GM12878 (cell line): ENCODE measurements at regions not wholly inside any gene's neighbourhood (a gene's known extent, or its start where the extent isn't known, plus 50 kb on each side); places are given as distances from the start of the nearest gene placed in this dataset.

Experiments
- ATAC-seq: fragments of 200-7000 bp; cut with Tn5 transposase; 3 replicates; pipeline ENCODE4 v1.9.1; 2020; ENCODE audit warnings: mild to moderate bottlenecking, moderate library complexity
- BruUV-seq: library from RNA; stranded (reverse); fragments of 400-500 nt; replicated peaks from 2 replicates; lab custom pipeline; 2021; lab: Mats Ljungman, UMichigan
- CTCF ChIA-PET: fragments of 300-600 bp; sonication (Branson Sonifier 250); formaldehyde crosslinking; extraction: SDS; loops from one replicate; lab custom pipeline; 2021; ENCODE audit warnings: inconsistent platforms; lab: Yijun Ruan, JAX
- POLR2A ChIA-PET: fragments of 350-600 bp; formaldehyde crosslinking; extraction: SDS; loops from one replicate; lab custom pipeline; 2021; ENCODE audit warnings: inconsistent platforms; lab: Charles Lee
- RAD21 ChIA-PET: fragments of 300-600 bp; sonication (Branson Sonifier 250); formaldehyde crosslinking; loops from one replicate; lab custom pipeline; 2023; ENCODE audit warnings: antibody characterized with exemption; ENCODE audit not compliant: unreplicated experiment; lab: Charles Lee
- SMC1A ChIA-PET: fragments of 300-600 bp; sonication (Branson Sonifier 250); formaldehyde crosslinking; loops from one replicate; lab custom pipeline; 2023; ENCODE audit not compliant: unreplicated experiment, uncharacterized antibody; lab: Charles Lee
- DNase-seq: peaks from one replicate; pipeline ENCODE4 v3.0.0-alpha.2; 2011; ENCODE audit warnings: low read depth, low spot score
- FAIRE-seq: peaks from 3 replicates; lab custom pipeline; 2011; peaks lifted over from hg19 to GRCh38; lab: Jason Lieb, UNC
- H2AFZ ChIP-seq: 2 replicates; pipeline ENCODE4 v1.6.0; 2011; ENCODE audit warnings: low read depth, low read length, control low read depth; ENCODE audit not compliant: control insufficient read depth
- H3K27ac ChIP-seq: 2 replicates; pipeline ENCODE4 v1.5.1; 2011; ENCODE audit warnings: control low read depth; ENCODE audit not compliant: control insufficient read depth, insufficient read depth
- H3K27me3 ChIP-seq, 2 experiments: replicated peaks in 1 of 2; 2 replicates each; pipeline versions ENCODE4 v1.6.0 to v1.6.1; 2011; ENCODE audit warnings: low read length in 1 of 2; ENCODE audit not compliant: control insufficient read depth in 2 of 2, insufficient read depth in 2 of 2
- H3K36me3 ChIP-seq, 2 experiments: 2 replicates each; pipeline ENCODE4 v1.5.1; 2011; ENCODE audit warnings: low read length in 1 of 2; ENCODE audit not compliant: control insufficient read depth in 2 of 2, insufficient read depth in 2 of 2
- H3K4me1 ChIP-seq: 2 replicates; pipeline ENCODE4 v1.6.1; 2011; ENCODE audit warnings: mild to moderate bottlenecking, low read length, moderate library complexity, mixed read lengths; ENCODE audit not compliant: control insufficient read depth, insufficient read depth
- H3K4me2 ChIP-seq: 2 replicates; pipeline ENCODE4 v1.6.0; 2011; ENCODE audit warnings: control low read depth; ENCODE audit not compliant: control insufficient read depth, insufficient read depth
- H3K4me3 ChIP-seq: fragments of 200-600 bp; sonication (generic); 2 replicates; pipeline ENCODE4 v1.5.1; 2016
- H3K79me2 ChIP-seq: 2 replicates; pipeline ENCODE4 v1.6.0; 2011; ENCODE audit warnings: low read length; ENCODE audit not compliant: control insufficient read depth, insufficient read depth
- H3K9ac ChIP-seq: 2 replicates; pipeline ENCODE4 v1.8.0; 2011; ENCODE audit warnings: low read length, control low read depth, mixed read lengths; ENCODE audit not compliant: control insufficient read depth, insufficient read depth
- H3K9me3 ChIP-seq: replicated peaks from 3 replicates; pipeline ENCODE4 v1.5.1; 2011; ENCODE audit warnings: mild to moderate bottlenecking, low read length; ENCODE audit not compliant: control insufficient read depth, insufficient read depth
- H4K20me1 ChIP-seq: 2 replicates; pipeline ENCODE4 v1.6.0; 2011; ENCODE audit not compliant: control insufficient read depth, insufficient read depth
- CBX5 ChIP-seq: sonication (generic); IDR thresholded peaks from 2 replicates; pipeline ENCODE4 v1.6.1; 2016; ENCODE audit warnings: low read depth, moderate library complexity, mild to moderate bottlenecking, inconsistent platforms
- DPF2 ChIP-seq: fragments of 450-650 bp; IDR thresholded peaks from 2 replicates; pipeline ENCODE4 v1.6.1; 2017; ENCODE audit warnings: mild to moderate bottlenecking
- EED ChIP-seq: sonication (generic); IDR thresholded peaks from 2 replicates; pipeline ENCODE4 v1.6.1; 2016; ENCODE audit warnings: antibody characterized with exemption, low read depth
- RB1 ChIP-seq: fragments of 450-650 bp; formaldehyde crosslinking; IDR thresholded peaks from 2 replicates; pipeline ENCODE4 v1.6.1; 2017; ENCODE audit warnings: mild to moderate bottlenecking, borderline replicate concordance
- WGBS: methylation state at CpG from one replicate; pipeline ENCODE4 v1.1.6; 2016; ENCODE audit warnings: low lambda C conversion rate; ENCODE audit not compliant: insufficient replicate concordance, insufficient coverage; ENCODE audit errors: missing lambda C conversion rate; 5-methylcytosine and 5-hydroxymethylcytosine counted together
- in situ Hi-C: fragments of 300-500 bp; cut with MboI; formaldehyde crosslinking; loops from 9 replicates; pipeline ENCODE4 v1.14.3; 2018; ENCODE audit warnings: mixed read lengths
- intact Hi-C: fragments of 100-400 bp; cut with micrococcal nuclease; formaldehyde crosslinking; loops from one replicate; pipeline ENCODE4 v1.14.2; 2022; ENCODE audit not compliant: unreplicated experiment
- TF ChIP-seq, protein P1 (sequence below): IDR thresholded peaks from 2 replicates; pipeline ENCODE4 v1.6.1; 2011; ENCODE audit warnings: borderline replicate concordance, low read depth, mild to moderate bottlenecking, moderate library complexity, low read length; ENCODE audit not compliant: insufficient read depth, poor library complexity, severe bottlenecking
- TF ChIP-seq, protein P2 (sequence below): fragments of 450-650 bp; IDR thresholded peaks from 2 replicates; pipeline ENCODE4 v1.6.1; 2017; ENCODE audit warnings: mild to moderate bottlenecking

DNA sequence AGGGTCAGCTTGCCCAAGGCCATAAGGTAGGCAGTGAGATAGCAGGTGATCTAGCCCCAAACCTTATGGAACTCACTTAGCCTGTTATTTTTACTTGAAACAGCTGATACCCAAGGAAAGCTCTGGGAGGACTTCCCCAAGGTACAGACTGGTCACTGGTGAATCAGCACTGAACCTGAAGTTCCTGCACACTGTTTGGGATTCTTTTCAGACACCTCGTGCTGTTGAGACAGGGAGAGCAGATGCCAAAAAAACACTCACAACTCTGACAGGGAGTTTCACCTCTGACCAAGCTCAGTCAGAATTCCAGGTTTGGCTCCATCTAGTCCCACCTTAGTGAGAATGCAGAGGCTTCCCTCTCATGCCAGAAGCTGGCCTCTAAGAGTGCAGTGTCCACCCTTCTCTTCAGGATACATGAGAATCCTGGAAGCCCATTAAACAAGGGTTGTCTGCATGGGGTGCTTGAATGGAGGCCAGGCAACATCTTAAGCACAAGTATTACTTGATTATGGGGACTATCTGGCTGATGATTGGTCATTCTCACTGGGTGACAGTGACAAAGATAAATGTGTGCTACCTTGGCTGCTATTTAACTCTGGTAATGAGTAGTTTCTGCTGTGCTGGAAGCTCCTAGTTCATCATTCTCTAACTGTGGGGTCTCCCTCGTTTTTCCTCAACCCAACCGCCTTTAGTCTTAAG is 122.8 kb upstream of the SLIT3 start:
- no peak for ATAC-seq
- H3K4me2 ChIP-seq, result no peak overlapping the region
- DNase-seq, result no peak
- ChIA-PET POLR2A (no interaction called here), RAD21 (no interaction called here), CTCF (no interaction called here), SMC1A (interaction anchor here (0.6 kb wide), 1 partner anchor 157 kb away, joined by 3 read pairs; no protein-coding TSS in a partner anchor)
- H4K20me1 ChIP-seq, result no peaks in the 10 kb centered on the region
- no peak overlapping the region for H2AFZ ChIP-seq
- H3K9me3 ChIP-seq, result no peaks in the 10 kb centered on the region
- BruUV-seq, result no TSS peak
- H3K9ac ChIP-seq, result no peak overlapping the region
- H3K4me3 ChIP-seq, result no peak overlapping the region
- no peaks in the 10 kb centered on the region for H3K79me2 ChIP-seq
- no peak for FAIRE-seq
- H3K36me3 ChIP-seq, result no peaks in the 10 kb centered on the region
- intact Hi-C loops, result no loop called here
- TF ChIP-seq EED (no peak), RB1 (no peak), DPF2 (no peak), CBX5 (no peak)
- TF ChIP-seq, protein P1, sequence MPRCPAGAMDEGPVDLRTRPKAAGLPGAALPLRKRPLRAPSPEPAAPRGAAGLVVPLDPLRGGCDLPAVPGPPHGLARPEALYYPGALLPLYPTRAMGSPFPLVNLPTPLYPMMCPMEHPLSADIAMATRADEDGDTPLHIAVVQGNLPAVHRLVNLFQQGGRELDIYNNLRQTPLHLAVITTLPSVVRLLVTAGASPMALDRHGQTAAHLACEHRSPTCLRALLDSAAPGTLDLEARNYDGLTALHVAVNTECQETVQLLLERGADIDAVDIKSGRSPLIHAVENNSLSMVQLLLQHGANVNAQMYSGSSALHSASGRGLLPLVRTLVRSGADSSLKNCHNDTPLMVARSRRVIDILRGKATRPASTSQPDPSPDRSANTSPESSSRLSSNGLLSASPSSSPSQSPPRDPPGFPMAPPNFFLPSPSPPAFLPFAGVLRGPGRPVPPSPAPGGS, result no peak
- TF ChIP-seq, protein P2, sequence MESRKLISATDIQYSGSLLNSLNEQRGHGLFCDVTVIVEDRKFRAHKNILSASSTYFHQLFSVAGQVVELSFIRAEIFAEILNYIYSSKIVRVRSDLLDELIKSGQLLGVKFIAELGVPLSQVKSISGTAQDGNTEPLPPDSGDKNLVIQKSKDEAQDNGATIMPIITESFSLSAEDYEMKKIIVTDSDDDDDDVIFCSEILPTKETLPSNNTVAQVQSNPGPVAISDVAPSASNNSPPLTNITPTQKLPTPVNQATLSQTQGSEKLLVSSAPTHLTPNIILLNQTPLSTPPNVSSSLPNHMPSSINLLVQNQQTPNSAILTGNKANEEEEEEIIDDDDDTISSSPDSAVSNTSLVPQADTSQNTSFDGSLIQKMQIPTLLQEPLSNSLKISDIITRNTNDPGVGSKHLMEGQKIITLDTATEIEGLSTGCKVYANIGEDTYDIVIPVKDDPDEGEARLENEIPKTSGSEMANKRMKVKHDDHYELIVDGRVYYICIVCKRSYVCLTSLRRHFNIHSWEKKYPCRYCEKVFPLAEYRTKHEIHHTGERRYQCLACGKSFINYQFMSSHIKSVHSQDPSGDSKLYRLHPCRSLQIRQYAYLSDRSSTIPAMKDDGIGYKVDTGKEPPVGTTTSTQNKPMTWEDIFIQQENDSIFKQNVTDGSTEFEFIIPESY, result no peak
- H3K27me3 ChIP-seq, result peaks cover 0 to 3% of the 10 kb centered on the region in 2 experiments; a peak in 1 of 4 replicates
- 16% methylated on average over 3 of the region's 3 CpGs for WGBS
- H3K27ac ChIP-seq, result no peak overlapping the region
- no peaks in the 10 kb centered on the region for H3K4me1 ChIP-seq
- in situ Hi-C loops, result no loop called here
